ENCODE measurements at regions not wholly inside any gene's neighbourhood (a gene's known extent, or its start where the extent isn't known, plus 50 kb on each side); places are given as distances from the start of the nearest gene placed in this dataset.

DNA sequence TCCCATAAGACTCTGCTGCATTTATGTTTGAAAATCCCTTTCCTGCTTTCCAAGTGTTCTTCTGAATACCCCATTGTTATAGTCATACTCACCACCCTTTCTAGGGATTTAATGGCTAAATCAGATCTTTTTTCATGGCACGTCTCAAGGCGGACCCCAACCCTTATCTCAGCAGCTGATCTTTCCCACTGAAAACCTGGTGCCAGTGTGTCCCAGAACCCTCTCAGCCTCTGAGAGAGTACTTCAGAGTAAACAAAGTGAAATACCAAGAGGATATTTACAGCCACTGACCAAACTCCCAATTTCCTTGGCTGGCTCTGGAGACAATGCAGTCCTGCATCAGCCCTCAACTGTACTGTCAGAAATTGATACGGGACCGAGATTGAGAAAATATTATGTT lies 101.7 kb downstream of the TMEM100 start:
- TF ChIP-seq, protein P1, sequence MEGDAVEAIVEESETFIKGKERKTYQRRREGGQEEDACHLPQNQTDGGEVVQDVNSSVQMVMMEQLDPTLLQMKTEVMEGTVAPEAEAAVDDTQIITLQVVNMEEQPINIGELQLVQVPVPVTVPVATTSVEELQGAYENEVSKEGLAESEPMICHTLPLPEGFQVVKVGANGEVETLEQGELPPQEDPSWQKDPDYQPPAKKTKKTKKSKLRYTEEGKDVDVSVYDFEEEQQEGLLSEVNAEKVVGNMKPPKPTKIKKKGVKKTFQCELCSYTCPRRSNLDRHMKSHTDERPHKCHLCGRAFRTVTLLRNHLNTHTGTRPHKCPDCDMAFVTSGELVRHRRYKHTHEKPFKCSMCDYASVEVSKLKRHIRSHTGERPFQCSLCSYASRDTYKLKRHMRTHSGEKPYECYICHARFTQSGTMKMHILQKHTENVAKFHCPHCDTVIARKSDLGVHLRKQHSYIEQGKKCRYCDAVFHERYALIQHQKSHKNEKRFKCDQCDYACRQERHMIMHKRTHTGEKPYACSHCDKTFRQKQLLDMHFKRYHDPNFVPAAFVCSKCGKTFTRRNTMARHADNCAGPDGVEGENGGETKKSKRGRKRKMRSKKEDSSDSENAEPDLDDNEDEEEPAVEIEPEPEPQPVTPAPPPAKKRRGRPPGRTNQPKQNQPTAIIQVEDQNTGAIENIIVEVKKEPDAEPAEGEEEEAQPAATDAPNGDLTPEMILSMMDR (tag by site-specific recombination; IDR thresholded peaks at IDR 0.05), result no peak
- no peak for TF ChIP-seq ZNF747 (tag by site-specific recombination; IDR thresholded peaks at IDR 0.05)
- no peak for TF ChIP-seq ZNF621 (tag by site-specific recombination; IDR thresholded peaks at IDR 0.05)
- no peak for TF ChIP-seq ZNF660 (tag by site-specific recombination; IDR thresholded peaks at IDR 0.05)

Measured in HEK293 (cell line).